ENCODE measurements at regions not wholly inside any gene's neighbourhood (a gene's known extent, or its start where the extent isn't known, plus 50 kb on each side); places are given as distances from the start of the nearest gene placed in this dataset.
"Not testable (repeated sequence)": the region's sequence is repeated elsewhere in the genome, so short reads cannot be mapped to it uniquely, and the experiment has no call there.

DNA sequence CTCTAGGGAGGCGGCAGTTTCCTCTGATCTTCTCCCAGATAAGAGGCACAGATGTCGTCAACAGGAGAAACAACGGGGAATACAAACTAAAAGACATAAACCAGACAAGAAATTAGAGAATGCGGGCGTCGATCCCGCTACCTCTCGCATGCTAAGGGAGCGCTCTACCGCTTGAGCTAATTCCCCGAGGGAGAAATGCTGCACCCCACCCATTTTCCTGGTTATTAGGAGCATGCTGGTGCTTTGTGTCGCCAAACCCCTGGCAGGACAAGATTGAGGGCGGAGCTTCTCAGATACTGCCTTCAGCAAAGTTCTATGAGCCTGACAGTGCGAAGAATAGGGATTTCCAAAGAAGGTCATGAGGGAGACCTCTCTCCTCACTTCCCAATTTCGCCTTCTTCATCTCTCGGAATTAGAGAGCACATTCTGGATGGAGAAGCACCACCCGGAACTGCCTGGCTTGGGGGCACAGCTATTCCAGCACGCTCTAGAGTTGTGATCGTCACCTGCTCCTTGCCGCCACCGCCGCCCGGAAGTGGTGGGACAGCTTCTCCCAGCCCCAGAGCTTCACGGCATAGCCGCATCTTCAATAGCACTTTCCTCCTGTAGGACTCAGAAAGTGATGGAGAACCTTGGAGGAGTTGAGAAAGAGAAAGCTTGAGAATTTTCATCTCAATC lies 475.4 kb downstream of the PRIM2 start:
- H3K27ac ChIP-seq (ENCODE audit: low read length); H4K20me1 ChIP-seq (ENCODE audit: low read length); BruUV-seq (replicated peaks); CTCF ChIA-PET; H3K4me2 ChIP-seq (ENCODE audit: low read length); H2AFZ ChIP-seq (ENCODE audit: low read length); H3K79me2 ChIP-seq (ENCODE audit: low read length); ATAC-seq; POLR2A ChIA-PET (ENCODE audit: unreplicated experiment); H3K9ac ChIP-seq (ENCODE audit: low read length); H3K9me2 ChIP-seq (replicated peaks; ENCODE audit: low read length); H3K4me3 ChIP-seq (ENCODE audit: low read length); H3K9me3 ChIP-seq (ENCODE audit: low read length); H3F3A ChIP-seq (ENCODE audit: low read length, unreplicated experiment); H3K4me1 ChIP-seq (ENCODE audit: insufficient read depth, low read length); DNase-seq; H3K36me3 ChIP-seq (ENCODE audit: low read depth, low read length); intact Hi-C loops (cut with micrococcal nuclease): not testable (repeated sequence)
- peaks cover 10% of the 10 kb centered on the region for H3K27me3 ChIP-seq (ENCODE audit: low read length)

DNA sequence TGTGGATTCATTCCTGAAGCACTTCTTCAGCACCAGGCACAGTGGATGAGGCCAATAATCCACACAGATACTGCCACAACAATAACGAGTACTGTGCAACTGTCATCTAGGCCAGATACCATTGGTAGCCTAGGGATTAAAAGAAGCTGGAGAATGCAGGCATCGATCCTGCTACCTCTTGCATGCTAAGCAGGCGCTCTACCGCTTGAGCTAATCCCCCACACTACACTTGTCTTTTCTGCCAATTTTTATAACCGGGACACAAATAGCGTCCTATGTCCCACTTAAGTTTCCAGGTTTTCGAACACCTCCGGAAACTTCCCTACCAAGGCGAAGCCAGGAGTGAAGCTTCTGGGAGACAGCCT lies 475.9 kb downstream of the PRIM2 start:
- BruUV-seq (replicated peaks); ATAC-seq; H3K9me3 ChIP-seq (ENCODE audit: low read length); H4K20me1 ChIP-seq (ENCODE audit: low read length); H3K79me2 ChIP-seq (ENCODE audit: low read length); intact Hi-C loops (cut with micrococcal nuclease); H2AFZ ChIP-seq (ENCODE audit: low read length); H3F3A ChIP-seq (ENCODE audit: low read length, unreplicated experiment); DNase-seq; H3K4me3 ChIP-seq (ENCODE audit: low read length); H3K9ac ChIP-seq (ENCODE audit: low read length); CTCF ChIA-PET; H3K4me2 ChIP-seq (ENCODE audit: low read length); H3K9me2 ChIP-seq (replicated peaks; ENCODE audit: low read length); H3K27ac ChIP-seq (ENCODE audit: low read length); POLR2A ChIA-PET (ENCODE audit: unreplicated experiment); H3K4me1 ChIP-seq (ENCODE audit: insufficient read depth, low read length); H3K36me3 ChIP-seq (ENCODE audit: low read depth, low read length): not testable (repeated sequence)
- H3K27me3 ChIP-seq (ENCODE audit: low read length): peaks cover 10% of the 10 kb centered on the region

DNA sequence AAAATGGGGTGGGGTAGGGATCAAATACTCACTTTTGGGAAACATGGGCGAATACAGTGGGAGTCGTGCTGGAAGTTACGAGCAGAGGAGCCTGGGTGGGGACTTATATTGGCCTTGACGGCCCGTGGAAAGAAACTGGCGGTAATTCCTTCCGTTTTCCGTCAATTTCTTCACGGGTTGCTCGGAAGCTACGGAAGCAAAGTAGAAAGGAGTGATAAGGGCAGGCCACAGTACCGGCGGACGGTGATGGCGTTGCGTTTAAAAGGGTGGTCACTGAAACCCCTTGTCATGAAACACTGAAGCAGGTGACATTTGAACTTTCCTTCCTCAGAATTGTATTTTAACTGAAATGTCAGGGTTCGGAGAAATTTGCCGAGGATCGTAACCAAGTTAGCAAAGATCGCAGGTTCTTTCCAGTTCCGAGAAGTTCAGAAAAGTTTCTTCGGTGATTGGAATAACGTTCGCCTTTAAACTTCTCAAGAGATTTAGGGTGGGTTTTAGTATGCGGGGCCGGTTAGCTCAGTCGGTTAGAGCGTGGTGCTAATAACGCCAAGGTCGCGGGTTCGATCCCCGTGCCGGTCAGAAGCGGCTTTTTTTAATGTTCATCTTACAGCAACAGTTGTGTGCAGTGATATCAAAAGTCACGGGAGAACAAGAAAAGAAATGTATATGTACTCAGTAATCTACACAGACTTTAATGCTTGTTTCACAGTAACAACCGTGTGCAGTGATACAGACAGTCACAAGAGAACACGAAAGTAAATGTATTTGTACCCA lies 482.5 kb downstream of the PRIM2 start:
- H3K9ac ChIP-seq (ENCODE audit: low read length); BruUV-seq (replicated peaks); intact Hi-C loops (cut with micrococcal nuclease); H3K4me2 ChIP-seq (ENCODE audit: low read length); H3K27ac ChIP-seq (ENCODE audit: low read length); POLR2A ChIA-PET (ENCODE audit: unreplicated experiment); DNase-seq; H3F3A ChIP-seq (ENCODE audit: low read length, unreplicated experiment); H3K36me3 ChIP-seq (ENCODE audit: low read depth, low read length); CTCF ChIA-PET; H3K9me2 ChIP-seq (replicated peaks; ENCODE audit: low read length); H4K20me1 ChIP-seq (ENCODE audit: low read length); H2AFZ ChIP-seq (ENCODE audit: low read length); ATAC-seq; H3K9me3 ChIP-seq (ENCODE audit: low read length); H3K4me1 ChIP-seq (ENCODE audit: insufficient read depth, low read length); H3K79me2 ChIP-seq (ENCODE audit: low read length); H3K4me3 ChIP-seq (ENCODE audit: low read length): not testable (repeated sequence)
- H3K27me3 ChIP-seq (ENCODE audit: low read length): peaks cover 11% of the 10 kb centered on the region

DNA sequence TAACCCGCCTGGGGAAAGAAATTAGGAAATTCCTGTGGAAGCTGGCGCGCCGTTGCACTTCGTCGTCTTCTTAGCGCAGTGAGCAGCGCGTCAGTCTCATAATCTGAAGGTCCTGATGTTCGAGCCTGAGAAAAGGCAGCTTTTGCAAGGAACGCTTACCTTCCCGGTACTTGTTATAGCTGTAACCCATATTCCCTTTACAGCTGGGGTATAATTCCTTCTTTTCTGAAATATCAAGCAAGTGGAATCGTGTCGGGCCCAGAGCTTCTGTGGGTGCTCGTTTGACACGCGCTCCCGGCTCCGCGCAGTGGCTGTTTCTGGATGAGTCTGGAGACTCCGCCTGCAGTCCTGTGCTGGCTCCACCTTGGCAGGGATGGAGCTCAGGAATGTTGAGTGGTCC lies 491.2 kb downstream of the PRIM2 start:
- ATAC-seq, CTCF ChIA-PET: not testable (repeated sequence)

DNA sequence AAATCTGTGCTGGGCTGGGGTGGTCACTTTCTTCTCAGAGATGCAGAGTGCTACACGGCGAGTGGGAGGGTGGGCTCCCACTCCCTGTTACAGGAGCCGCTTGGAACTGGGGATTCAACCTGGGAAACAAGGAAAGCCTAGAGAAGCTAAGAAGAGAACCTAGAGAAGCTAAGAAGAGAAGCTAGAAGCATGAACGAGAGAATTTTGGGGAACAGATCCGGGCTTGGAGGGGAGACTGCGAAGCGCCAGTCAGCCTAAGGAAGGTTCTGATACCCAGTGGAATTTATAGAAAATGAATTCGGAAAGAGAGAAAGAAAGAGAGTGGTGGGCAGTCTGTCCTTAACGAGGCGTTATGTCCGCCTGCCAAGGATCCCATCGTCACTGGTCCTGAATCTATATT lies 492.0 kb downstream of the PRIM2 start:
- H3K27ac ChIP-seq (ENCODE audit: low read length); H3K4me2 ChIP-seq (ENCODE audit: low read length); H2AFZ ChIP-seq (ENCODE audit: low read length); H3K9me2 ChIP-seq (replicated peaks; ENCODE audit: low read length); ATAC-seq; intact Hi-C loops (cut with micrococcal nuclease); H4K20me1 ChIP-seq (ENCODE audit: low read length); CTCF ChIA-PET; H3K79me2 ChIP-seq (ENCODE audit: low read length); H3K4me3 ChIP-seq (ENCODE audit: low read length); H3K9me3 ChIP-seq (ENCODE audit: low read length); H3K4me1 ChIP-seq (ENCODE audit: insufficient read depth, low read length); BruUV-seq (replicated peaks); H3F3A ChIP-seq (ENCODE audit: low read length, unreplicated experiment); H3K9ac ChIP-seq (ENCODE audit: low read length); POLR2A ChIA-PET (ENCODE audit: unreplicated experiment); DNase-seq; H3K36me3 ChIP-seq (ENCODE audit: low read depth, low read length): not testable (repeated sequence)
- H3K27me3 ChIP-seq (ENCODE audit: low read length): peaks cover 13% of the 10 kb centered on the region

More for the DNA sequence above, 491.2 kb downstream of the PRIM2 start:
- H3K27ac ChIP-seq (ENCODE audit: low read length); H3F3A ChIP-seq (ENCODE audit: low read length, unreplicated experiment); H3K36me3 ChIP-seq (ENCODE audit: low read depth, low read length); POLR2A ChIA-PET (ENCODE audit: unreplicated experiment); BruUV-seq (replicated peaks); H3K9ac ChIP-seq (ENCODE audit: low read length); DNase-seq; H3K9me2 ChIP-seq (replicated peaks; ENCODE audit: low read length); H3K79me2 ChIP-seq (ENCODE audit: low read length); H3K9me3 ChIP-seq (ENCODE audit: low read length); H4K20me1 ChIP-seq (ENCODE audit: low read length); H2AFZ ChIP-seq (ENCODE audit: low read length); H3K4me1 ChIP-seq (ENCODE audit: insufficient read depth, low read length); H3K4me2 ChIP-seq (ENCODE audit: low read length); H3K4me3 ChIP-seq (ENCODE audit: low read length); intact Hi-C loops (cut with micrococcal nuclease): not testable (repeated sequence)
- H3K27me3 ChIP-seq (ENCODE audit: low read length): peaks cover 13% of the 10 kb centered on the region

DNA sequence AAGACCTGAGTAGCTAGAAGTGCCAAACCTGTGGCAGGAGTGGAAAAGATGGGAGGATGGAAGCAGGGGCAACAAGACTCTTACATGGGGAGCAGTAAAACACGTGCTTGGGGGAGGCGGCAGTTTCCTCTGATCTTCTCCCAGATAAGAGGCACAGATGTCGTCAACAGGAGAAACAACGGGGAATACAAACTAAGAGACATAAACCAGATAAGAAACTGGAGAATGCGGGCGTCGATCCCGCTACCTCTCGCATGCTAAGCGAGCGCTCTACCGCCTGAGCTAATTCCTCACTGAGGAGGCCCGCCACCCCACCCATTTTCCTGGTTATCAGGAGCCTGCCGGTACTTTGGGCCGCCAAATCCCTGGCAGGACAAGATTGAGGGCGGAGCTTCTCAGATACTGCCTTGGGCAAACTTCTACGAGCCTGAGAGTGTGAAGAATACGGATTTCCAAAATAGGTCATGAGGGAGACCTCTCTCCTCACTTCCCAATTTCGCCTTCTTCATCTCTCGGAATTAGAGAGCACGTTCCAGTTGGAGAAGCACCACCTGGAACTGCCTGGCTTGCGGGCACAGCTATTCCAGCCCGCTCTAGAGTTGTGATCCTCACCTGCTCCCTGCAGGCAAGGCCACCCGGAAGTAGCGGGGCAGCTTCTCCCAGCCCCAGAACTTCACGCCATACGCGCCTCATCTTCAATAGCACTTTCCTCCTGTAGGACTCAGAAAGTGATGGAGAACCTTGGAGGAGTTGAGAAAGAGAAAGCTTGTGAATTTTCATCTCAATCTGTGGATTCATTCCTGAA lies 496.0 kb downstream of the PRIM2 start:
- POLR2A ChIA-PET (ENCODE audit: unreplicated experiment); H3K4me2 ChIP-seq (ENCODE audit: low read length); H4K20me1 ChIP-seq (ENCODE audit: low read length); H3K4me3 ChIP-seq (ENCODE audit: low read length); H3K79me2 ChIP-seq (ENCODE audit: low read length); H3K4me1 ChIP-seq (ENCODE audit: insufficient read depth, low read length); BruUV-seq (replicated peaks); H3K9ac ChIP-seq (ENCODE audit: low read length); H3K27ac ChIP-seq (ENCODE audit: low read length); intact Hi-C loops (cut with micrococcal nuclease); H3K9me3 ChIP-seq (ENCODE audit: low read length); H2AFZ ChIP-seq (ENCODE audit: low read length); H3K36me3 ChIP-seq (ENCODE audit: low read depth, low read length); CTCF ChIA-PET; ATAC-seq; H3F3A ChIP-seq (ENCODE audit: low read length, unreplicated experiment); DNase-seq; H3K9me2 ChIP-seq (replicated peaks; ENCODE audit: low read length): not testable (repeated sequence)
- H3K27me3 ChIP-seq (ENCODE audit: low read length): peaks cover 14% of the 10 kb centered on the region
